WERI-Rb-1 (cell line): ENCODE measurements at regions not wholly inside any gene's neighbourhood (a gene's known extent, or its start where the extent isn't known, plus 50 kb on each side); places are given as distances from the start of the nearest gene placed in this dataset.

Experiments
- DNase-seq: peaks from one replicate; pipeline ENCODE4 v3.0.0-alpha.2; 2020
- H3K27ac ChIP-seq: fragments of 250-450 bp; sonication (Bioruptor Pico); 2 replicates; pipeline ENCODE4 v1.5.1; 2020; ENCODE audit warnings: mild to moderate bottlenecking, moderate library complexity
- H3K27me3 ChIP-seq: fragments of 250-450 bp; sonication (Bioruptor Pico); 2 replicates; pipeline ENCODE4 v1.5.1; 2021; ENCODE audit warnings: mild to moderate bottlenecking, low read depth, moderate library complexity; ENCODE audit not compliant: insufficient read depth, severe bottlenecking
- H3K36me3 ChIP-seq: fragments of 250-450 bp; sonication (Bioruptor Pico); 2 replicates; pipeline ENCODE4 v1.5.1; 2020; ENCODE audit warnings: mild to moderate bottlenecking, moderate library complexity
- H3K4me3 ChIP-seq: 2 replicates; pipeline ENCODE4 v1.5.1; 2011; ENCODE audit warnings: low read depth, mild to moderate bottlenecking, control low read depth, low read length
- H3K9me3 ChIP-seq: fragments of 250-450 bp; sonication (Bioruptor Pico); 2 replicates; pipeline ENCODE4 v1.5.1; 2021; ENCODE audit warnings: mild to moderate bottlenecking, moderate library complexity; ENCODE audit not compliant: severe bottlenecking
- TF ChIP-seq, protein P1 (sequence below): IDR thresholded peaks from 2 replicates; pipeline ENCODE4 v1.5.1; 2011; ENCODE audit warnings: low read depth, mild to moderate bottlenecking, control low read depth, inconsistent platforms, low read length

DNA sequence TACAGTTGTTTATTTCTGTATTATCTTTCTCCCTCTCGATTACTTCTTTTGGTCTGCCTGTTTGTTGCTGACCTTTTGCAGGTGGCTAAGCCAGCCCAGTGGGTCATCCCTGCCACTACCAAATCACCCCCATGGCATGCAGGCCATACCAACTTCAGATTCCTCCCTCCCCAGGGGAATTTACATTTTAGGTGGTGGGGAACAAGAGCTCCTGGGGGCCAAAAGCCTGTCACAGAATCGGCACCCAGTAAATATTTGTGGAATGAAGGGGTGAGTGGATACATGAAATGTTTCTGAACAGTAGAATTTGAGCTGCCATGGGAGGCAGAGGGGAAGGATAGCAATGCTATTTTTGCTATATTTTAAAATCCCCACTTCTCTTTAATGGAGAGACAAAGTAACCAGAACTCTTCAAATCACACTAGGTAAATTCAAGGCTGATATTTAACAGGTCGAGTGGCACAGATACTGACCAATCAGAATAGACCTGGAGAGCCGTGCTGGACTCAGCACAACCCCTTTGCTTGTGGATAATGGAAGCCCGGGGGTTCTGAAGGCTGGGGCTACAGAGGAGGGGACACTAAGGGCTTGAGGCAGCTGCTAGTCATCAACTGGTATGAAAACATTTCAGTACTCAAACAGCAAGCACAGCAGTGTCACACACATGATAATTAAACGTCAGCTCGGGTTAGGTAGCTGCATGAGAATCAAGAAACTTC lies 54.3 kb upstream of the SMAD3 start:
- no peak overlapping the region for H3K27ac ChIP-seq
- no peaks in the 10 kb centered on the region for H3K9me3 ChIP-seq
- DNase-seq: no peak
- H3K27me3 ChIP-seq: no peaks in the 10 kb centered on the region
- no peak overlapping the region for H3K4me3 ChIP-seq
- TF ChIP-seq, protein P1, sequence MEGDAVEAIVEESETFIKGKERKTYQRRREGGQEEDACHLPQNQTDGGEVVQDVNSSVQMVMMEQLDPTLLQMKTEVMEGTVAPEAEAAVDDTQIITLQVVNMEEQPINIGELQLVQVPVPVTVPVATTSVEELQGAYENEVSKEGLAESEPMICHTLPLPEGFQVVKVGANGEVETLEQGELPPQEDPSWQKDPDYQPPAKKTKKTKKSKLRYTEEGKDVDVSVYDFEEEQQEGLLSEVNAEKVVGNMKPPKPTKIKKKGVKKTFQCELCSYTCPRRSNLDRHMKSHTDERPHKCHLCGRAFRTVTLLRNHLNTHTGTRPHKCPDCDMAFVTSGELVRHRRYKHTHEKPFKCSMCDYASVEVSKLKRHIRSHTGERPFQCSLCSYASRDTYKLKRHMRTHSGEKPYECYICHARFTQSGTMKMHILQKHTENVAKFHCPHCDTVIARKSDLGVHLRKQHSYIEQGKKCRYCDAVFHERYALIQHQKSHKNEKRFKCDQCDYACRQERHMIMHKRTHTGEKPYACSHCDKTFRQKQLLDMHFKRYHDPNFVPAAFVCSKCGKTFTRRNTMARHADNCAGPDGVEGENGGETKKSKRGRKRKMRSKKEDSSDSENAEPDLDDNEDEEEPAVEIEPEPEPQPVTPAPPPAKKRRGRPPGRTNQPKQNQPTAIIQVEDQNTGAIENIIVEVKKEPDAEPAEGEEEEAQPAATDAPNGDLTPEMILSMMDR: no peak
- no peaks in the 10 kb centered on the region for H3K36me3 ChIP-seq

DNA sequence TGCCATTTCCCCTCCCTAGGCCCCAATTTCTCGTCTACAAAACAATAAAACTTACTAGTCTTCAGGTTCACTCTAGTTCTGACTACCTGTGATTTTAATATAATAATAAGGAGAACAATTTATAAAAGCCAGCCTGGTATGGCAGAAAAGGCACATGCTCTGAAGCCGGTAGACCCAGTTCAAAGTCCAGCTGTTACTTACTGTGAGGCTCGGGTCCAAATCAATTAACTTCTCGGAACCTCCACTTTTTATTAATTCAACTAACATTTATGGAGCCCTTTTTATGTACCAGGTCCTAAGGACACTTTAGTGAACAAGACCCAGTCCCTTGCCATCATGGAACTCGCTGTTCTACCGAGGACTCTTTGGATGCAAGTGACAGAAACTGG lies 53.8 kb upstream of the SMAD3 start:
- TF ChIP-seq, protein P1: no peak
- DNase-seq: no peak
- H3K9me3 ChIP-seq: no peaks in the 10 kb centered on the region
- H3K27ac ChIP-seq: no peak overlapping the region
- no peaks in the 10 kb centered on the region for H3K27me3 ChIP-seq
- H3K4me3 ChIP-seq: no peak overlapping the region
- no peaks in the 10 kb centered on the region for H3K36me3 ChIP-seq

DNA sequence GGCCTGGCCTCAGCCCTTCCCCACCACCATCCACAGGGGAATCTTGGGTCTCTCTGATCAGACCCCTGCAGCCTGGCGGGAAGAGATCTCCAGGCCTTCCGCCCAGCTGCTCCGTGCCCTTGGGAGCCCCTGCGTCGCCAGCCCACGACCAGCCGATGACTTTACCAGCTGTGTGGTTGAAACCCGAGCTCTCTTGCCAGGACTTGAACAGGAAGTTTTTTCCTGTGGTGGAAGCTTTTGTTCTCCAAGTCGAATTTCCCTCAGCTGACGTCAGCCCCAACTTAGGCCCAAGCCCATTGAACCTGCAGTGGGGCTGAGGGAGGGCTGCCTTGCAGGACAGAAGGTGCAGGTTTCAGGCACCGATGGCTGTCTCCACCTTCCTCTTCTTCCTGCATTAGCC lies 51.7 kb upstream of the SMAD3 start:
- Histone ChIP-seq H3K27ac (no peak overlapping the region), H3K4me3 (no peak overlapping the region), H3K9me3 (no peaks in the 10 kb centered on the region), H3K36me3 (no peaks in the 10 kb centered on the region), H3K27me3 (no peaks in the 10 kb centered on the region)
- TF ChIP-seq, protein P1: no peak
- DNase-seq: no peak
